HG02870 (cell line): ENCODE measurements at regions not wholly inside any gene's neighbourhood (a gene's known extent, or its start where the extent isn't known, plus 50 kb on each side); places are given as distances from the start of the nearest gene placed in this dataset.
"Not testable (repeated sequence)": the region's sequence is repeated elsewhere in the genome, so short reads cannot be mapped to it uniquely, and the experiment has no call there.

Source experiments
- ATAC-seq: cut with Tn5 transposase; IDR thresholded peaks from one replicate; pipeline ENCODE4 v1.9.1; 2021; ENCODE audit warnings: mild to moderate bottlenecking, moderate library complexity; ENCODE audit not compliant: unreplicated experiment

DNA sequence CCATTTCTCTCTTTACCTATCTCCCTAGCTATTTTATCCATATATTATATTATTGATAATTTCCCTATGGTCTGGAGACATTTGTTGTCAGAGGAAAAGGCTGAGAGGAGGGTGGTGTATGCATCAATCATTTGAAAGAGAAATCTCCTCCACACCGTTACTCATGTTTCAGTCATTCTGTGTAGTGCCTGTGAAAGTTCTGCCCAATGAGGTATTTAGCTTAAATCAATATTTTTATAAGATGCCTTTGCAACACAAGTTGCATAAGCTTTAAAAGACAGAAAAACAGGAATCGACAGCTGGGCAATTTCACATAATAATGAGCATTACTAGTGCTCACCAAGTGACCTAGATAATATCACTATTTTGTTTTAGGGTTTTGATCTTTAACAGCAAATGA lies 363.7 kb upstream of the FSIP2 start:
- ATAC-seq = no peak

DNA sequence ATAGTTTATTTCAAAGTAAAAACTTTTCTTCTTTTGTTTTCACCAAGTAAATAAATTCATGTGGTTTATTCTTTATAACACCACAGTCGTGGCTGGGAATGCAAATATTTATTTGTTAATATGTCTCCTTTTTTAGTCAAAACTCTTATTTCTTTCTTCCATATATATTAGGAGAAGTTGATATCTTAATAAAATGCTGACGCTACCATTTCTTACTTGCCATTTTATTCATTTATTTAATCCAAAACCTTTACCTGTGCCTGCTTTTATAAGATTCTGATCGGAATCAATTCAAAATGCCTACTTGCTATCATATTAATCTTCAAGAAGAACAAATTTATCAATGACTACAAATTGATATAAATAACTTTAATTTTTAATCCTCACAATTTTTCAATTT lies 362.9 kb upstream of the FSIP2 start:
- no peak for ATAC-seq

- ATAC-seq = no peak
Measured at GRCh38 chr2:185381631-185382030, 357.0 kb upstream of the FSIP2 start.

DNA sequence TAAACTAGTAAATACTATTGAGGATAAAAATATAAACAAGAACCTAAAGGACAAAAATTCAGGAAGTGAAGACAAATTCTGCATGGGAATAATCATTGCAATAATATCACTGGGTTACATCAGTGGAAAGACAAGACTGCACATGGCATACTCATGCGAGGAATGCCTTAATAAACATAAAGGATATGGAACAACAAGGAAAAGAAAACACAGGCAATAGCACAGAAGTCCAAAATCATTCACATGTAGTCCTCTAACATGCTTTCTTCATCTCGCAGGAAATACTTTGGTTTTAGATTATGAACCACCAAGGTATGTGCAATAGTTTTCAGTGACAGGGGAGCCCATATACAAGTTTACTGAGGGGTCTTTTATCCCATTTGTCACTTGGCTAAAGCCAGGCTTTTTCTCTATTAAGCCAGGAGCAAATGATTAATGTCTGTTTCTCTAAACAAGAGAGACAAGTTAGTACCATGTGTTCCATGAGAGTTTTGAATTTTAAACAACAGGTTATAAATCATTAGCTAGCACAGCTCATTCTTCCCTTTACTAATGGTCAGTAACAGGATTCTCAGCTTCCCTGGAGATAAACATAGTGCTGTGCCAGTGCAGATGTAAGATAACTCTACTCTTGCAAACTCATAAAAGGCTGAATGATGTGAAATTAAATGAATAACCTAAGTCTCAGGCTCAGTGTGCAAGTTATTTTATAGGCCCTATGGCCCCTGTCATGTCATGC lies 353.6 kb upstream of the FSIP2 start:
- ATAC-seq = no peak

GRCh38 chr2:185388226-185388625 lies 350.4 kb upstream of the FSIP2 start:
- no peak for ATAC-seq

- no peak for ATAC-seq
Measured at GRCh38 chr2:185391543-185391942, 347.1 kb upstream of the FSIP2 start.

DNA sequence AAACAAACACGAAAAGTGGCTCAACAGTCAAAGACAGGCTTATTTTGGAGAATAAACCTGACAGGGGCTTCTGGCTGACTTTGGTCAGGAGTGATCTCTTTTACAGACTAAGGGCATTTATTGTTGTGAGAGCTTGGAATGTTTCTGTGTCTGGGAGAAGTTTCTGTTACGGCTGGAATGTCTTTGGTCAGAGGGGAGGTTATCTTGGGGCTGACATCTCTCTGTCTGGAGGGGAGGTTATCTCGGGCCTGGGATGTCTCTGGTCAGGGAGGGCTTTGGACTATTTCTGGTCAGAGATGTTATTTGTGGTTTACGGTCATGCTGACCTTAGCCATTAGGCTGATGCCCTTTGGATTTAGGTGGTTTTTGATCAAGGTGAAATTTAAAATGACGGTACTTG lies 345.5 kb upstream of the FSIP2 start:
- no peak for ATAC-seq

GRCh38 chr2:185402474-185402873 lies 336.1 kb upstream of the FSIP2 start:
- no peak for ATAC-seq

DNA sequence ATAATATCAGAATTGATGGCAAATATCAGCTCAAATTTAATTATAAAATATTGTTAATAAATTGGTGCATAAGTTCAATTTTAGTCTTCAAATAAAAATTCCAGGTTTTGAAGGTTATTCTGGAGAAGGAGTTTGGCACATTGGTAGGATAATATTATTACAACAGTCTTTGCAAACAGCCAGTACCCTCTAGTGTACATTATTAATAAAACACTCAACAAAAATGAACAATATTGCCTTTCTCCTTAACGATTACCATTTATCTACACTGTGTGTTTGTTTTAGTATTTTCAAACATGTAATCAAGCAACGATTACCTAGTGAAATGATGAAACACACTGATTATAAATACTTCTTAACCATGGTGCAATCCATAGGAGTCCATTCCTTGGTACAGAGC lies 334.0 kb upstream of the FSIP2 start:
- no peak for ATAC-seq

- ATAC-seq = no peak
Measured at GRCh38 chr2:185417111-185417510, 321.5 kb upstream of the FSIP2 start.

DNA sequence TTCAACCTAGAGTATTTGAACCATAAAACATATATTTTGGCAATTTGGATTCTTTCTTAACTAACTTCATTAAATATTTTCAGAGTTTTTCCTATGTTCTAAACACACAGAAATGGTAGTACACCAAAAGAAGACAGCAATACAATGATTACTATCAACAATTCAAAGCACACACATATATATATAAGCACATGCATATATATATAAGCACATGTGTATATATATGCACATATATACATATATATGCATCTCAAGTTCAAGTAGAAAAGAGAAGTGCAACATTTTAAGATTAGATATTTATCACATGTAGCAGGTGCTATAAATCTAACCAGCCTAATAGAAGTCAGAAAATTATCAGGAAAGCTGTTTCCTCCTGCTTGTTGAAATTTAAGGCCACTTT lies 320.9 kb upstream of the FSIP2 start:
- ATAC-seq = no peak

- not testable (repeated sequence) for ATAC-seq
Measured at GRCh38 chr2:185424958-185425629, 313.5 kb upstream of the FSIP2 start.

DNA sequence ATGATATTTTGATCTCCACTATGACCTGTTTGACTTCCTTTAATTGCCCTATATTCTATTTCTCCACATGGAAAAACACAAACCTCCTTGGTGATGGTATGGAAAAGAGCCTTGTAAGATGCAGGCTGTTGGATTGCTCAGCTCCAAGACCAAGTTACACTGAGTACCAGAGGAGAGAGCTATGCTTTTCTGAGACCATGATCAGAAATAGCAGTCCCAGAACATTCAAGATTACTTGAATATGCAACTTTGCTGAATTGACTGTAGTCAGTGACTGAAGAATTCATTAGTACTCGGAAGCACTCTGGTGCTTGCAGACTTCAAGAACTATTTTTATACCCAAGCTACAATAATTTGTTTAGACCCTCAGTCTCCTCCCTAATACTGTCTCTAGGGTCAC lies 310.6 kb upstream of the FSIP2 start:
- ATAC-seq = no peak

DNA sequence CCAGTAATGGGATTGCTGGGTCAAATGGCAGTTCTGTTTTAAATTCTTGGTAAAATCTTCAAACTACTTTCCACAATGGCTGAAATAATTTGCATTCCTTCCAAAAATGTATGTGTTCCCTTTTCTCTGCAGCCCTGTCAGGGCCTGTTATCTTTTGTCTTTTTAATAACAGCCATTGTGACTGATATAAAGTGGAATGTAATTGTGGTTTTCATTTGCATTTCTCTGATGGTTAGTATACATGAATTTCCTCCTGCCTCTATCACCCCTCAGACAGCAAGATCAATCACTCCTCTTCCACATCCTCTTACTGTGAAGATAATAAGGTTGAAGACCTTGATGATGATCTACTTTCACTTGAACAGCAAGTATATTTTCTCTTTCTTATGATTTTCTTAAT lies 304.8 kb upstream of the FSIP2 start:
- no peak for ATAC-seq

- ATAC-seq = no peak
Measured at GRCh38 chr2:185436787-185437372, 301.7 kb upstream of the FSIP2 start.

GRCh38 chr2:185441486-185442005 lies 297.1 kb upstream of the FSIP2 start:
- ATAC-seq = no peak

DNA sequence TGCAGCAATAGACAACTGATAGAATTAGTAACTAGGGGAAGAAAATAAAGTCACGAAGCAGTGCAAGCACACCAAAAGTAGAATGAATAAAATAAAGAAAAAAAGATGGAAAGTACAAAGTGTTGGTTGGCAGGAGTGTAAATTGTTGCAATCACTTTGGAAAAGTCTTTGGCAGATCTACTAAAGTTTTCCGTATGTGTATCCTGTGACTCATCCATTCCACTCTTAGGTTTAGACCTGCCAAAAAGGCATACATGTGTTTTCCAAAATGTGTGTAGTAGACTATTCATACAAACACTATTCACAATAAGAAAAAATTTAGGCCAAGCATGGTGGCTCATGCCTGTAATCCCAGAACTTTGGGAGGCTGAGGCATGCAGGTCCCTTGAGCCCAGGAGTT lies 282.1 kb upstream of the FSIP2 start:
- ATAC-seq = no peak

- ATAC-seq = no peak
Measured at GRCh38 chr2:185463481-185463880, 275.1 kb upstream of the FSIP2 start.

- ATAC-seq = no peak
Measured at GRCh38 chr2:185466915-185467314, 271.7 kb upstream of the FSIP2 start.

DNA sequence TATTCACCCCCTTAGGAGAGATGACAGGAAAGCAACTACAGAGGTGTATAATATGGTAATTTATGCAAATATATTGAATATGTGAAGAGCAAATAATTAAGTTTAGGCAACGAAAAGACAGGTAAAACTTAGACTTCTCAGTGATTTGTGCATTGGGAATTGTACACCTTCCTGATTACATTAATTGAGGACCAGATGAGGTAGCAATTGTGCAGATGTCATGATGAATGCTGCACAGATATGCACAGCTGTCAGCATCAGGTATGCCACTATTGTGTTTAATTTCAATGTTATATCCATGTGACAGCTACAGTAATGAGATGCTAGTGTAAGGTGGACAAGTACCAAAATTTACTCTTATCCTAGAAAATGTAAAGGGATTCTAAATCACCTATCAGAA lies 267.2 kb upstream of the FSIP2 start:
- no peak for ATAC-seq

- ATAC-seq = no peak
Measured at GRCh38 chr2:185472574-185472973, 266.0 kb upstream of the FSIP2 start.

- no peak for ATAC-seq
Measured at GRCh38 chr2:185473838-185474237, 264.8 kb upstream of the FSIP2 start.
